HepG2 (cell line): ENCODE measurements at regions not wholly inside any gene's neighbourhood (a gene's known extent, or its start where the extent isn't known, plus 50 kb on each side); places are given as distances from the start of the nearest gene placed in this dataset.

Source experiments
- ATF7 ChIP-seq, 2 experiments: fragments of 450-650 bp in 1 of 2; sonication (generic) in 1 of 2; formaldehyde crosslinking in 1 of 2; IDR thresholded peaks; 2 replicates each; pipeline versions ENCODE4 v1.4.0 to v1.6.1; 2016 to 2020; ENCODE audit warnings: antibody characterized with exemption in 1 of 2, mild to moderate bottlenecking in 1 of 2, missing genetic modification reagents in 1 of 2
- CBFB ChIP-seq: sonication (generic); formaldehyde crosslinking; IDR thresholded peaks from 2 replicates; pipeline ENCODE4 v1.4.0; 2020; ENCODE audit warnings: missing genetic modification reagents
- EP300 ChIP-seq, 3 experiments: sonication (generic) in 1 of 3; formaldehyde crosslinking in 1 of 3; IDR thresholded peaks; 2 replicates each; pipeline versions ENCODE4 v1.5.1 to v1.6.1; 2011 to 2020; ENCODE audit warnings: low read depth in 2 of 3, low read length in 2 of 3, borderline replicate concordance in 1 of 3, improper control_type of control experiment in 1 of 3, mild to moderate bottlenecking in 1 of 3, missing genetic modification reagents in 1 of 3, moderate library complexity in 1 of 3
- FUBP1 ChIP-seq: sonication (generic); formaldehyde crosslinking; IDR thresholded peaks from 2 replicates; pipeline ENCODE4 v1.5.1; 2020; ENCODE audit warnings: missing genetic modification reagents, mild to moderate bottlenecking, borderline replicate concordance
- NFIB ChIP-seq: sonication (generic); formaldehyde crosslinking; IDR thresholded peaks from 2 replicates; pipeline ENCODE4 v1.9.0; 2021; ENCODE audit warnings: missing genetic modification reagents, mild to moderate bottlenecking, borderline replicate concordance
- PHF5A ChIP-seq: IDR thresholded peaks from one replicate; pipeline ENCODE4 v1.6.1; 2018; ENCODE audit warnings: low read depth, missing genetic modification reagents; ENCODE audit not compliant: unreplicated experiment
- PHF8 ChIP-seq: sonication (generic); formaldehyde crosslinking; IDR thresholded peaks from 2 replicates; pipeline ENCODE4 v1.5.0; 2020; ENCODE audit warnings: missing genetic modification reagents
- POGK ChIP-seq: sonication (generic); formaldehyde crosslinking; conservative IDR thresholded peaks from 2 replicates; pipeline ENCODE4 v1.8.0; 2022; ENCODE audit warnings: mild to moderate bottlenecking, moderate library complexity, missing genetic modification reagents
- POLR2AphosphoS5 ChIP-seq: IDR thresholded peaks from 2 replicates; pipeline ENCODE4 v1.6.1; 2012; ENCODE audit warnings: low read depth, low read length
- TGIF2 ChIP-seq: IDR thresholded peaks from 2 replicates; pipeline ENCODE4 v1.6.1; 2016; ENCODE audit warnings: control low read depth, missing compliant biosample characterization
- YEATS2 ChIP-seq: sonication (generic); formaldehyde crosslinking; IDR thresholded peaks from 2 replicates; pipeline ENCODE4 v1.4.0; 2020; ENCODE audit warnings: missing genetic modification reagents, borderline replicate concordance
- ZNF12 ChIP-seq: sonication (generic); formaldehyde crosslinking; IDR thresholded peaks from 2 replicates; pipeline ENCODE4 v1.5.0; 2020; ENCODE audit warnings: missing genetic modification reagents
- ZNF326 ChIP-seq: sonication (generic); formaldehyde crosslinking; IDR thresholded peaks from 2 replicates; pipeline ENCODE4 v1.4.0; 2020; ENCODE audit warnings: missing genetic modification reagents, borderline replicate concordance
- ZNF331 ChIP-seq: sonication (generic); formaldehyde crosslinking; IDR thresholded peaks from 2 replicates; pipeline ENCODE4 v1.4.0; 2020; ENCODE audit warnings: missing genetic modification reagents
- ZNF350 ChIP-seq: sonication (generic); formaldehyde crosslinking; IDR thresholded peaks from 2 replicates; pipeline ENCODE4 v1.4.0; 2020; ENCODE audit warnings: mild to moderate bottlenecking, low read depth, missing genetic modification reagents, borderline replicate concordance
- ZNF431 ChIP-seq: sonication (generic); formaldehyde crosslinking; IDR thresholded peaks from 2 replicates; pipeline ENCODE4 v1.9.0; 2022; ENCODE audit warnings: missing genetic modification reagents, low read depth, mild to moderate bottlenecking, borderline replicate concordance
- ZNF772 ChIP-seq: sonication (generic); formaldehyde crosslinking; IDR thresholded peaks from 2 replicates; pipeline ENCODE4 v1.5.0; 2020; ENCODE audit warnings: mild to moderate bottlenecking, missing genetic modification reagents
- TF ChIP-seq, protein P1 (sequence below): sonication (generic); formaldehyde crosslinking; IDR thresholded peaks from 2 replicates; pipeline ENCODE4 v1.4.0; 2020; ENCODE audit warnings: missing genetic modification reagents
- TF ChIP-seq, protein P2 (sequence below): sonication (generic); formaldehyde crosslinking; IDR thresholded peaks from 2 replicates; pipeline ENCODE4 v1.5.1; 2020; ENCODE audit warnings: missing genetic modification reagents, mild to moderate bottlenecking, borderline replicate concordance

- TF ChIP-seq, protein P1, sequence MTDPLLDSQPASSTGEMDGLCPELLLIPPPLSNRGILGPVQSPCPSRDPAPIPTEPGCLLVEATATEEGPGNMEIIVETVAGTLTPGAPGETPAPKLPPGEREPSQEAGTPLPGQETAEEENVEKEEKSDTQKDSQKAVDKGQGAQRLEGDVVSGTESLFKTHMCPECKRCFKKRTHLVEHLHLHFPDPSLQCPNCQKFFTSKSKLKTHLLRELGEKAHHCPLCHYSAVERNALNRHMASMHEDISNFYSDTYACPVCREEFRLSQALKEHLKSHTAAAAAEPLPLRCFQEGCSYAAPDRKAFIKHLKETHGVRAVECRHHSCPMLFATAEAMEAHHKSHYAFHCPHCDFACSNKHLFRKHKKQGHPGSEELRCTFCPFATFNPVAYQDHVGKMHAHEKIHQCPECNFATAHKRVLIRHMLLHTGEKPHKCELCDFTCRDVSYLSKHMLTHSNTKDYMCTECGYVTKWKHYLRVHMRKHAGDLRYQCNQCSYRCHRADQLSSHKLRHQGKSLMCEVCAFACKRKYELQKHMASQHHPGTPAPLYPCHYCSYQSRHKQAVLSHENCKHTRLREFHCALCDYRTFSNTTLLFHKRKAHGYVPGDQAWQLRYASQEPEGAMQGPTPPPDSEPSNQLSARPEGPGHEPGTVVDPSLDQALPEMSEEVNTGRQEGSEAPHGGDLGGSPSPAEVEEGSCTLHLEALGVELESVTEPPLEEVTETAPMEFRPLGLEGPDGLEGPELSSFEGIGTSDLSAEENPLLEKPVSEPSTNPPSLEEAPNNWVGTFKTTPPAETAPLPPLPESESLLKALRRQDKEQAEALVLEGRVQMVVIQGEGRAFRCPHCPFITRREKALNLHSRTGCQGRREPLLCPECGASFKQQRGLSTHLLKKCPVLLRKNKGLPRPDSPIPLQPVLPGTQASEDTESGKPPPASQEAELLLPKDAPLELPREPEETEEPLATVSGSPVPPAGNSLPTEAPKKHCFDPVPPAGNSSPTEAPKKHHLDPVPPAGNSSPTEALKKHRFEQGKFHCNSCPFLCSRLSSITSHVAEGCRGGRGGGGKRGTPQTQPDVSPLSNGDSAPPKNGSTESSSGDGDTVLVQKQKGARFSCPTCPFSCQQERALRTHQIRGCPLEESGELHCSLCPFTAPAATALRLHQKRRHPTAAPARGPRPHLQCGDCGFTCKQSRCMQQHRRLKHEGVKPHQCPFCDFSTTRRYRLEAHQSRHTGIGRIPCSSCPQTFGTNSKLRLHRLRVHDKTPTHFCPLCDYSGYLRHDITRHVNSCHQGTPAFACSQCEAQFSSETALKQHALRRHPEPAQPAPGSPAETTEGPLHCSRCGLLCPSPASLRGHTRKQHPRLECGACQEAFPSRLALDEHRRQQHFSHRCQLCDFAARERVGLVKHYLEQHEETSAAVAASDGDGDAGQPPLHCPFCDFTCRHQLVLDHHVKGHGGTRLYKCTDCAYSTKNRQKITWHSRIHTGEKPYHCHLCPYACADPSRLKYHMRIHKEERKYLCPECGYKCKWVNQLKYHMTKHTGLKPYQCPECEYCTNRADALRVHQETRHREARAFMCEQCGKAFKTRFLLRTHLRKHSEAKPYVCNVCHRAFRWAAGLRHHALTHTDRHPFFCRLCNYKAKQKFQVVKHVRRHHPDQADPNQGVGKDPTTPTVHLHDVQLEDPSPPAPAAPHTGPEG (CRISPR knock-in tag), result no peak
- TF ChIP-seq YEATS2 (no peak), ZNF431 (no peak), PHF8 (CRISPR knock-in tag) (no peak), ZNF331 (CRISPR knock-in tag) (no peak), PHF5A (no peak), POLR2AphosphoS5 (no peak), TGIF2 (peak; percentile 92), EP300 (IDR thresholded peaks at IDR 0.05; ENCODE audit: low read depth in 2 of 2, low read length in 2 of 2) (no peak), EP300 (CRISPR knock-in tag; IDR thresholded peaks at IDR 0.05; ENCODE audit: borderline replicate concordance) (0 out of 2 replicates have a peak, but pooled peaks have one; percentile 11), POGK (no peak), ZNF12 (CRISPR knock-in tag) (peak; percentile 27; the same call in 1 of the 2 replicates), ATF7 (IDR thresholded peaks at IDR 0.05) (no peak), ATF7 (CRISPR knock-in tag; IDR thresholded peaks at IDR 0.05) (0 out of 2 replicates have a peak, but pooled peaks have one; percentile 25), ZNF772 (CRISPR knock-in tag) (0 out of 2 replicates have a peak, but pooled peaks have one; percentile 14), FUBP1 (CRISPR knock-in tag) (0 out of 2 replicates have a peak, but pooled peaks have one; percentile 54), CBFB (no peak), NFIB (CRISPR knock-in tag) (no peak), ZNF326 (CRISPR knock-in tag) (no peak), ZNF350 (CRISPR knock-in tag) (no peak)
- TF ChIP-seq, protein P2, sequence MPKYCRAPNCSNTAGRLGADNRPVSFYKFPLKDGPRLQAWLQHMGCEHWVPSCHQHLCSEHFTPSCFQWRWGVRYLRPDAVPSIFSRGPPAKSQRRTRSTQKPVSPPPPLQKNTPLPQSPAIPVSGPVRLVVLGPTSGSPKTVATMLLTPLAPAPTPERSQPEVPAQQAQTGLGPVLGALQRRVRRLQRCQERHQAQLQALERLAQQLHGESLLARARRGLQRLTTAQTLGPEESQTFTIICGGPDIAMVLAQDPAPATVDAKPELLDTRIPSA, result no peak
These were observed 468.1 kb downstream of the SOX9 start (continued) for GRCh38 chr17:72588961-72589360.
